IPS-15b (cell line): ENCODE measurements at regions not wholly inside any gene's neighbourhood (a gene's known extent, or its start where the extent isn't known, plus 50 kb on each side); places are given as distances from the start of the nearest gene placed in this dataset.

Experiments used
- H3K27me3 ChIP-seq: one replicate; pipeline ENCODE4 v1.6.1; 2013; ENCODE audit warnings: low read length; ENCODE audit not compliant: control insufficient read depth, insufficient read depth
- H3K36me3 ChIP-seq: one replicate; pipeline ENCODE4 v1.6.1; 2013; ENCODE audit warnings: low read length; ENCODE audit not compliant: control insufficient read depth, insufficient read depth
- H3K4me1 ChIP-seq: one replicate; pipeline ENCODE4 v1.6.1; 2013; ENCODE audit warnings: mild to moderate bottlenecking, low read length; ENCODE audit not compliant: control insufficient read depth, insufficient read depth
- H3K4me3 ChIP-seq: one replicate; pipeline ENCODE4 v1.5.1; 2013; ENCODE audit warnings: low read depth, low read length
- H3K9ac ChIP-seq: one replicate; pipeline ENCODE4 v1.6.1; 2013; ENCODE audit warnings: low read depth, mild to moderate bottlenecking, low read length
- H3K9me3 ChIP-seq: one replicate; pipeline ENCODE4 v1.6.1; 2013; ENCODE audit warnings: mild to moderate bottlenecking, low read length; ENCODE audit not compliant: control insufficient read depth, insufficient read depth

DNA sequence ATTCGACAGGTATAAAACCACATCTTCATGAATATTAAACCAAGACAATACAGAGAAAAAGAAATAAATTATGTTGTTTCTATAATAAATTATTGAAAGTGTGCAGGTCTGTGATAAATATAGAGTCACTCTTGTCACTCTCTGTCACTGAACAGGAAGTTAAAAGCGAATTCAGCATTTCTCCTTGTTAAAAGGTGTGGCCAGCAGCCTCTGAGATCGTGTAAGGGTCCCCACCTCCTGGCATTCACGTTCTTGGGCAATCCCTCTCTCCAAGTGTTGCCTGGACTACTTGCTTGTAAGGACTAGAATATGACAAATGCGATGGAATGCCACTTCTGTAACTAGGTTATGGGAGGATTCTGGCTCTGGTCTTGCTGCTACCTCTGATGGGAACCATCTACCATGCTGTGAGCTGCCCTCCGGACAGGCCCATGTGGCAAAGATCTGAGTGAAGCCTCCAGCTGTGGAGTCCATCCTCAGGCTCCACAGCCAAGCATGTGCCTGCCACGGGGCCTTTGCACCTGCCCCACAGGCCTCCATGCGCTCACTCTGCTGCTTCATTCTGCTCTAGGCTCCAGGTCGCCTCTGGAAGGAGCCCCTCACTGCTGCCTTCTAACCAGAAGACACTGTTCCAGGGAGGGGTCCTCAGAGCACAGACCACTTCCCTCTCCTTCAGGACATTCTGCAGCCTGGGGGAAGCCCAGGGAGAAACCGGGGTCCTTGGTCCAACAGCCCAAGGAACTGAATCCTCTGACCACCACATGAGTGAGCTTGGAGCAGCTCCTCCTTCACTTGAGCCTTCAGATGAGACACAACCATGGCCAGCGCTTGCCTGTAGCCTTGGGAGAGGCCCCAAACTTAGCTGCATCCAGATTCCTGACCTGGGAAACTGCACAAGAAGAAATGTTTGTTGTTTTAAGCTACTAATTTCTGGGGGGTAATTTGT is 202.9 kb upstream of the HDAC4 start:
- no peak overlapping the region for H3K9ac ChIP-seq
- no peaks in the 10 kb centered on the region for H3K36me3 ChIP-seq
- H3K4me1 ChIP-seq: no peaks in the 10 kb centered on the region
- no peaks in the 10 kb centered on the region for H3K27me3 ChIP-seq
- H3K4me3 ChIP-seq: no peak overlapping the region
- H3K9me3 ChIP-seq: no peaks in the 10 kb centered on the region

- Histone ChIP-seq H3K9ac (no peak overlapping the region), H3K27me3 (no peaks in the 10 kb centered on the region), H3K4me1 (no peaks in the 10 kb centered on the region), H3K36me3 (no peaks in the 10 kb centered on the region), H3K9me3 (no peaks in the 10 kb centered on the region), H3K4me3 (no peak overlapping the region)
Observed at GRCh38 chr2:239602290-239603282, 201.8 kb upstream of the HDAC4 start.

GRCh38 chr2:239601880-239602279 is 201.1 kb upstream of the HDAC4 start:
- H3K4me1 ChIP-seq: no peaks in the 10 kb centered on the region

DNA sequence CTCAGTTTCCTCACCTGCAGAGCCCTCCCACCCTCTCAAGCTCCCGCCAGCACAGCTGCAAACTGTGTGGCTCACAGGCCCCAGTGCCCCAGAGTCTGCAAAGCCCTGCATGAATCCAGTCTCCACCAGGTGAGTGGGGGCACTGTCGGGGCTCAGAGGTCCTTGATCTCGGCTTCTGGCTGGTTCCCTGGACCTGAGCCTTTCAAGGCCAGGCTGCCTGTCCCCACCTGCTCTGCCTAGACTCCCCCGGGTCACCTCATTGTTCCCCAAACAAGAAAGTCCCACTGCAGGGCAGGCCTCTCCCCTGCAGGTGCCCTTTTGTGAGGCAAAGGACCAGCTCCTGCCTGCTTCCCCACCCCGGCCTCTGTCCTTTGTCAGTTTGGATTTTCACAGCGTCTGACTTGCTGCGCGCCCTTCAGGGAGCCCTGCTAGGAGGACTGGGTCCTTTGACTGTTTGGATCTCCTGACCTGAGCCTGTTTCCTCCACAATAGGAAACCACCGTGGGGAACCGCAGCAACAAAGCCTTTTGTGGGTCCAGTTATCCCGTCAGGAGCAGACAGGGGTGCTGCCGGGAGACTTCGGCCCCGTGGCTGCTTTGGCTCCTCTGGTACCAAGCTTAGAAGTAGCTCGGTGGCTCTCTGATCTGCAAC is 200.5 kb upstream of the HDAC4 start:
- Histone ChIP-seq H3K4me1 (no peaks in the 10 kb centered on the region), H3K4me3 (no peak overlapping the region), H3K9me3 (no peaks in the 10 kb centered on the region), H3K36me3 (no peaks in the 10 kb centered on the region), H3K27me3 (no peaks in the 10 kb centered on the region), H3K9ac (peak overlapping the region; percentile 5)

More at GRCh38 chr2:239601880-239602279, 201.1 kb upstream of the HDAC4 start:
- H3K36me3 ChIP-seq: no peaks in the 10 kb centered on the region
- no peaks in the 10 kb centered on the region for H3K27me3 ChIP-seq
- H3K4me3 ChIP-seq: no peak overlapping the region
- no peak overlapping the region for H3K9ac ChIP-seq
- no peaks in the 10 kb centered on the region for H3K9me3 ChIP-seq

DNA sequence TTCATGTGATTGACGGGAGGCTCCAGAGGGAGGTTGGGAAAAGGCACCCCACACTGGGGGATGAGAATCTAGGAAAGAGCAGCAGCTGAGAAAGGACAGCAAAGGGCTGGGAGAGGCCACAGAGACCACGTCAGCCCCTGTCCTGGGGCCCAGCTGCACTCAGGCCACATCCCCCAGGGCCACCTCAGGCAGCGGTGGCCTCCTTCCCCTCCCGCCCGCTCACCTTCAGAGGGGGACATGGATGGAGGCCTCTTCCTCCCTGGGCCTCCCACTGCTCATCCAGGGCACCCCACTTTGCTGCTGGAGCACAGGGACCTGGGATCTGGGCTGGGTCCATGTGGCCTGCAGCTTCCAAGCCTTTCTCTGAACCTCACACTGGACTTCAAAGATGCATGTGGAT is 199.8 kb upstream of the HDAC4 start:
- Histone ChIP-seq H3K4me3 (no peak overlapping the region), H3K9me3 (no peaks in the 10 kb centered on the region), H3K4me1 (no peaks in the 10 kb centered on the region), H3K36me3 (no peaks in the 10 kb centered on the region), H3K27me3 (no peaks in the 10 kb centered on the region), H3K9ac (no peak overlapping the region)

DNA sequence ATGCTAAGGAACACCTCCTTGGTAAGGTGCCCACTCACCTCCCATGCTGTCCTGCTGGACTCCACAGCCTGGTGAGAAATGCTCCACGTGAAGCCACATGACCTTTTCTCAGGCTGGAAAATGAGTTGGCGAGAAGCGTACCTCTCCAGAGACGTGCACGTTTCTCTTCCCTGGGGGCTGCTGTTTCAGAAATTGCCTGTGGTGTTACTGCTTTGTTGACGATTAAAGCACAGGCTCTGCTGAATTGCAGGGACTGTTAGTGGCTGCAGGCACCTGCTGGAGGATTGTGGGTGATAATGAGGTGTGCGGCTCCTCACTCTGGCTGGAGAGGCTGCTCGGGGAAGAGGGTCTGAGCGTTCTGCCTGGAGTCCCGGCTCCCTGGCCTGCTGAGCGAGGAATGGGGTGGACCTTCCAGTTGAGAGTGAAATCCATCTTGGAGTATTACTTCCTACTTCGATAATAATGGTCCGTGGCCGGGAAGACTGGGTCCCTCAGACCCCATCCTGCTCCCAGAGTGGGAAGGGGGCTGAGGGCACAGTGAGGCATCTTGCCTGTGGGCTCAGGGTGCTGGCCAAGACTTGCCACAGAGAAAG is 199.3 kb upstream of the HDAC4 start:
- Histone ChIP-seq H3K9me3 (no peaks in the 10 kb centered on the region), H3K9ac (no peak overlapping the region), H3K4me1 (no peaks in the 10 kb centered on the region), H3K4me3 (no peak overlapping the region), H3K36me3 (no peaks in the 10 kb centered on the region), H3K27me3 (no peaks in the 10 kb centered on the region)

GRCh38 chr2:239599299-239599698 is 198.5 kb upstream of the HDAC4 start:
- no peaks in the 10 kb centered on the region for H3K9me3 ChIP-seq
- H3K36me3 ChIP-seq: no peaks in the 10 kb centered on the region
- no peak overlapping the region for H3K4me3 ChIP-seq
- H3K27me3 ChIP-seq: no peaks in the 10 kb centered on the region
- H3K4me1 ChIP-seq: no peaks in the 10 kb centered on the region
- no peak overlapping the region for H3K9ac ChIP-seq

DNA sequence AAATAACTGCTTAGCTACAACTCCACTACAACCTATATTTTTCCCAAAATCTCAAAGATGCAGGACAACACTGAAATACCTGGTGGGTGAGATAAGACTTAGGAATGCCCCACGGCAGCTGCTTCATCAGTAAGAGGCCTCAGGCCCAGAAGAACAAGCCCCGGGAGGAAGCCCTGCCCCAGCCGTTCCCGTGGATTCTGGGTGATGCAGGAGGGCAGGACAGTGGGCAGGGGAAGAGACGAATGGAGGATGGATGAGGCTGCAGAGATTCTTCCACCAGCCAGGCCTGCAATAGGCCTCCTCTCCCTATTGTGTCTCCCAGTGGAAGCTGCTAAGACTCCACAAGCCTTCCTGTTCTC is 197.9 kb upstream of the HDAC4 start:
- no peaks in the 10 kb centered on the region for H3K4me1 ChIP-seq
- H3K9ac ChIP-seq: no peak overlapping the region
- no peak overlapping the region for H3K4me3 ChIP-seq
- H3K36me3 ChIP-seq: no peaks in the 10 kb centered on the region
- H3K9me3 ChIP-seq: no peaks in the 10 kb centered on the region
- H3K27me3 ChIP-seq: no peaks in the 10 kb centered on the region

GRCh38 chr2:239598011-239598731 is 197.4 kb upstream of the HDAC4 start:
- H3K36me3 ChIP-seq: no peaks in the 10 kb centered on the region
- H3K9ac ChIP-seq: no peak overlapping the region
- H3K27me3 ChIP-seq: no peaks in the 10 kb centered on the region
- no peak overlapping the region for H3K4me3 ChIP-seq
- H3K9me3 ChIP-seq: no peaks in the 10 kb centered on the region
- H3K4me1 ChIP-seq: no peaks in the 10 kb centered on the region

DNA sequence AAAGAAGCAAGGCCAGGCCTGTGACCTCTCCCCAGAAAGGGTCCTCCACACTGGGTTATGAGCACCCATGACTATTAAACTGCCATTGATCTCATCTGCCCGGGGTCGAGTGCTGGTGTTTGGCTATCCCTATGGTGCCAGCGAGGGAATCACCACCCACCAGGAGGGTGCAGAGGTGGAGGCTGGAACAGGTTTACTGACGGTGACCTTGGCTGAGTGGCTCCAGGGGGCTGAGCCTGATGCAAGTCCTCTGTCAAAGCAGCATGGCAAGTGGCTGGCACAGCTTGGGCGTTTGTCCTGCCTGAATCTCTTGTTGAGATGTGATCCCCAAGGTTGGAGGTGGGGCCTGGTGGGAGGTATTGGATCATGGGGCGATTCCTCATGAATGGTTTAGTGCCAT is 196.4 kb upstream of the HDAC4 start:
- no peaks in the 10 kb centered on the region for H3K36me3 ChIP-seq
- H3K27me3 ChIP-seq: no peaks in the 10 kb centered on the region
- no peaks in the 10 kb centered on the region for H3K4me1 ChIP-seq
- H3K4me3 ChIP-seq: no peak overlapping the region
- H3K9me3 ChIP-seq: no peaks in the 10 kb centered on the region
- no peak overlapping the region for H3K9ac ChIP-seq

- Histone ChIP-seq H3K9ac (no peak overlapping the region), H3K4me3 (no peak overlapping the region), H3K9me3 (no peaks in the 10 kb centered on the region), H3K4me1 (no peaks in the 10 kb centered on the region), H3K27me3 (no peaks in the 10 kb centered on the region), H3K36me3 (no peaks in the 10 kb centered on the region)
Observed at GRCh38 chr2:239596792-239597191, 196.0 kb upstream of the HDAC4 start.
